WTC11 (cell line): ENCODE measurements at regions not wholly inside any gene's neighbourhood (a gene's known extent, or its start where the extent isn't known, plus 50 kb on each side); places are given as distances from the start of the nearest gene placed in this dataset.

ENCODE experiments used
- ATAC-seq: fragments of 200-7000 bp; cut with Tn5 transposase; 2 replicates; pipeline ENCODE4 v1.10.0; 2021; ENCODE audit warnings: mild to moderate bottlenecking, moderate library complexity
- CTCF ChIA-PET: fragments of 300-600 bp; sonication (Branson Sonifier 250); formaldehyde crosslinking; loops from one replicate; lab custom pipeline; 2021; ENCODE audit warnings: antibody characterized with exemption; lab: Charles Lee
- POLR2A ChIA-PET: fragments of 350-600 bp; sonication (Branson Sonifier 250); formaldehyde crosslinking; loops from one replicate; lab custom pipeline; 2021; ENCODE audit warnings: antibody characterized with exemption; lab: Charles Lee
- DNase-seq: peaks from one replicate; pipeline ENCODE4 v3.0.0; 2021; ENCODE audit warnings: low spot score
- H3K27ac Mint-ChIP-seq: 2 replicates; pipeline ENCODE4 v1.8.0; 2021; ENCODE audit warnings: mixed read lengths
- H3K27me3 Mint-ChIP-seq: 2 replicates; pipeline ENCODE4 v1.8.0; 2021; ENCODE audit warnings: low read depth, mild to moderate bottlenecking, moderate library complexity, mixed read lengths
- H3K36me3 Mint-ChIP-seq: 2 replicates; pipeline ENCODE4 v1.8.0; 2021; ENCODE audit warnings: mixed read lengths
- H3K4me1 Mint-ChIP-seq: 2 replicates; pipeline ENCODE4 v1.8.0; 2022; ENCODE audit warnings: mixed read lengths
- H3K4me3 Mint-ChIP-seq: 2 replicates; pipeline ENCODE4 v1.8.0; 2021; ENCODE audit warnings: mild to moderate bottlenecking, moderate library complexity, mixed read lengths
- H3K9me3 Mint-ChIP-seq: 2 replicates; pipeline ENCODE4 v1.8.0; 2021; ENCODE audit warnings: mixed read lengths
- ATF6 ChIP-seq: sonication (generic); formaldehyde crosslinking; IDR thresholded peaks from 2 replicates; pipeline ENCODE4 v1.8.1; 2023; ENCODE audit warnings: mild to moderate bottlenecking, missing genetic modification reagents
- CTCF ChIP-seq: fragments of 200-600 bp; IDR thresholded peaks from 2 replicates; pipeline ENCODE4 v1.8.0; 2022; ENCODE audit warnings: antibody characterized with exemption
- FOXK1 ChIP-seq: sonication (generic); formaldehyde crosslinking; IDR thresholded peaks from 2 replicates; pipeline ENCODE4 v1.8.0; 2022; ENCODE audit warnings: mild to moderate bottlenecking, moderate library complexity, missing genetic modification reagents
- GRHL2 ChIP-seq: fragments of 250-450 bp; sonication (Bioruptor Pico); IDR thresholded peaks from 2 replicates; pipeline ENCODE4 v1.8.0; 2022; ENCODE audit warnings: mild to moderate bottlenecking, moderate library complexity; ENCODE audit not compliant: insufficient replicate concordance, severe bottlenecking
- KAT7 ChIP-seq: sonication (generic); formaldehyde crosslinking; IDR thresholded peaks from 2 replicates; pipeline ENCODE4 v1.8.1; 2023; ENCODE audit warnings: missing genetic modification reagents, mild to moderate bottlenecking, borderline replicate concordance
- MXD4 ChIP-seq: fragments of 250-450 bp; sonication (Bioruptor Pico); IDR thresholded peaks from 2 replicates; pipeline ENCODE4 v1.8.0; 2021; ENCODE audit warnings: mild to moderate bottlenecking, moderate library complexity, borderline replicate concordance
- NFATC4 ChIP-seq: fragments of 250-450 bp; sonication (Bioruptor Pico); IDR thresholded peaks from 2 replicates; pipeline ENCODE4 v1.9.0; 2021; ENCODE audit warnings: mild to moderate bottlenecking
- NFYB ChIP-seq: sonication (generic); formaldehyde crosslinking; conservative IDR thresholded peaks from 2 replicates; pipeline ENCODE4 v1.8.0; 2022; ENCODE audit warnings: low read depth, missing genetic modification reagents
- NR3C1 ChIP-seq: sonication (generic); formaldehyde crosslinking; conservative IDR thresholded peaks from 2 replicates; pipeline ENCODE4 v1.8.1; 2023; ENCODE audit warnings: low read depth, mild to moderate bottlenecking, missing genetic modification reagents
- PREB ChIP-seq: sonication (generic); formaldehyde crosslinking; IDR thresholded peaks from 2 replicates; pipeline ENCODE4 v1.8.1; 2022; ENCODE audit warnings: mild to moderate bottlenecking, missing genetic modification reagents, moderate library complexity, borderline replicate concordance
- RORB ChIP-seq: fragments of 250-450 bp; sonication (Bioruptor Pico); IDR thresholded peaks from 2 replicates; pipeline ENCODE4 v1.9.0; 2021; ENCODE audit warnings: mild to moderate bottlenecking
- ZMAT4 ChIP-seq: fragments of 250-450 bp; sonication (Bioruptor Pico); IDR thresholded peaks from 2 replicates; pipeline ENCODE4 v1.9.0; 2021; ENCODE audit warnings: mild to moderate bottlenecking
- ZNF263 ChIP-seq: sonication (generic); formaldehyde crosslinking; IDR thresholded peaks from 2 replicates; pipeline ENCODE4 v1.8.1; 2022; ENCODE audit warnings: low read depth, mild to moderate bottlenecking, moderate library complexity, missing genetic modification reagents
- ZNF416 ChIP-seq: fragments of 250-450 bp; sonication (Bioruptor Pico); IDR thresholded peaks from 2 replicates; pipeline ENCODE4 v1.9.0; 2021; ENCODE audit warnings: mild to moderate bottlenecking, inconsistent platforms
- TF ChIP-seq, protein P1 (sequence below): sonication (generic); formaldehyde crosslinking; IDR thresholded peaks from 2 replicates; pipeline ENCODE4 v1.8.1; 2022; ENCODE audit warnings: missing genetic modification reagents, borderline replicate concordance
- TF ChIP-seq, protein P2 (sequence below): fragments of 250-450 bp; sonication (Bioruptor Pico); IDR thresholded peaks from 2 replicates; pipeline ENCODE4 v2.1.2; 2022; ENCODE audit warnings: mild to moderate bottlenecking, moderate library complexity
- TF ChIP-seq, protein P3 (sequence below): sonication (generic); formaldehyde crosslinking; IDR thresholded peaks from 2 replicates; pipeline ENCODE4 v1.8.1; 2022; ENCODE audit warnings: mild to moderate bottlenecking, moderate library complexity, missing genetic modification reagents

- H3K27ac Mint-ChIP-seq: no peak overlapping the region
- DNase-seq (no peak), ATAC-seq (no peak)
- no peak overlapping the region for H3K4me3 Mint-ChIP-seq
- H3K4me1 Mint-ChIP-seq: peaks cover 14% of the 10 kb centered on the region
- TF ChIP-seq NFATC4 (CRISPR knock-in tag) (no peak), FOXK1 (CRISPR knock-in tag) (no peak), ZMAT4 (no peak)
- H3K27me3 Mint-ChIP-seq: no peaks in the 10 kb centered on the region
- peaks cover 59% of the 10 kb centered on the region for H3K9me3 Mint-ChIP-seq
- H3K36me3 Mint-ChIP-seq: peaks cover 9% of the 10 kb centered on the region; the same call in 1 of the 2 replicates
- CTCF ChIA-PET: no interaction called here
- POLR2A ChIA-PET: no interaction called here
Observed at GRCh38 chr12:115542656-115543055, 734.8 kb downstream of the MED13L start.

DNA sequence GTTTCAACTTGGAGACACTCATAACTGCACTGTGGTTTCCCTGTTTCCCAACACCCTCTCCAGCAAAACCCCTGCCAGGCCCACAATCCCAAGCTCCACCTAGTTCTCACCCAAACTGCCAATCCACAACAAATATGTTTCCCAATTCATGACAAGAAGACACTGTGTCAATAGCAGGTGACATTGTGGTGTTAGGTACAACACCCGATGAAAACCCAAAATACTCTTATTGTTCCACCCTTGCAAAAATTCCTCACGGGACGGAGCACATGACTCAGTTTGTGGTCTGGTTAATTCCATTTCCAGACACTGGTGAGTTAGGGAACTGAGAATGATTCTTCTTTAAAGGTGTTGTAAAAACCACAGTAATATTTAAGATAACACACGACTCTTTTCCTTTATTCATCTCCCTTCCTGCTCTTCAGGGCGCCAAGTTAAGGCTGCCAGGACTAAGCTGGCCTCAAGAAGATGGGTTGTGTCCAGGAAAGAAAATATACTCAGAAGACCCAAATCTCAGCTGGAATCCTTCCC, 735.5 kb downstream of the MED13L start:
- no peak for DNase-seq
- CTCF ChIA-PET: no interaction called here
- Mint-ChIP-seq H3K27me3 (no peaks in the 10 kb centered on the region), H3K9me3 (peaks cover 62% of the 10 kb centered on the region), H3K4me1 (peaks cover 14% of the 10 kb centered on the region), H3K27ac (no peak overlapping the region), H3K4me3 (no peak overlapping the region)
- no peak for ATAC-seq
- TF ChIP-seq, protein P1, sequence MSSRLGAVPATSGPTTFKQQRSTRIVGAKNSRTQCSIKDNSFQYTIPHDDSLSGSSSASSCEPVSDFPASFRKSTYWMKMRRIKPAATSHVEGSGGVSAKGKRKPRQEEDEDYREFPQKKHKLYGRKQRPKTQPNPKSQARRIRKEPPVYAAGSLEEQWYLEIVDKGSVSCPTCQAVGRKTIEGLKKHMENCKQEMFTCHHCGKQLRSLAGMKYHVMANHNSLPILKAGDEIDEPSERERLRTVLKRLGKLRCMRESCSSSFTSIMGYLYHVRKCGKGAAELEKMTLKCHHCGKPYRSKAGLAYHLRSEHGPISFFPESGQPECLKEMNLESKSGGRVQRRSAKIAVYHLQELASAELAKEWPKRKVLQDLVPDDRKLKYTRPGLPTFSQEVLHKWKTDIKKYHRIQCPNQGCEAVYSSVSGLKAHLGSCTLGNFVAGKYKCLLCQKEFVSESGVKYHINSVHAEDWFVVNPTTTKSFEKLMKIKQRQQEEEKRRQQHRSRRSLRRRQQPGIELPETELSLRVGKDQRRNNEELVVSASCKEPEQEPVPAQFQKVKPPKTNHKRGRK: no peak
- TF ChIP-seq MXD4 (no peak), CTCF (no peak), ATF6 (no peak), NFYB (CRISPR knock-in tag) (no peak), NR3C1 (CRISPR knock-in tag) (no peak), RORB (CRISPR knock-in tag) (no peak), ZNF416 (CRISPR knock-in tag) (no peak), PREB (no peak), GRHL2 (CRISPR knock-in tag) (no peak), ZNF263 (CRISPR knock-in tag) (no peak), KAT7 (CRISPR knock-in tag) (no peak)
- TF ChIP-seq, protein P2, sequence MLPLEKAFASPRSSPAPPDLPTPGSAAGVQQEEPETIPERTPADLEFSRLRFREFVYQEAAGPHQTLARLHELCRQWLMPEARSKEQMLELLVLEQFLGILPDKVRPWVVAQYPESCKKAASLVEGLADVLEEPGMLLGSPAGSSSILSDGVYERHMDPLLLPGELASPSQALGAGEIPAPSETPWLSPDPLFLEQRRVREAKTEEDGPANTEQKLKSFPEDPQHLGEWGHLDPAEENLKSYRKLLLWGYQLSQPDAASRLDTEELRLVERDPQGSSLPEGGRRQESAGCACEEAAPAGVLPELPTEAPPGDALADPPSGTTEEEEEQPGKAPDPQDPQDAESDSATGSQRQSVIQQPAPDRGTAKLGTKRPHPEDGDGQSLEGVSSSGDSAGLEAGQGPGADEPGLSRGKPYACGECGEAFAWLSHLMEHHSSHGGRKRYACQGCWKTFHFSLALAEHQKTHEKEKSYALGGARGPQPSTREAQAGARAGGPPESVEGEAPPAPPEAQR (CRISPR knock-in tag): no peak
- TF ChIP-seq, protein P3, sequence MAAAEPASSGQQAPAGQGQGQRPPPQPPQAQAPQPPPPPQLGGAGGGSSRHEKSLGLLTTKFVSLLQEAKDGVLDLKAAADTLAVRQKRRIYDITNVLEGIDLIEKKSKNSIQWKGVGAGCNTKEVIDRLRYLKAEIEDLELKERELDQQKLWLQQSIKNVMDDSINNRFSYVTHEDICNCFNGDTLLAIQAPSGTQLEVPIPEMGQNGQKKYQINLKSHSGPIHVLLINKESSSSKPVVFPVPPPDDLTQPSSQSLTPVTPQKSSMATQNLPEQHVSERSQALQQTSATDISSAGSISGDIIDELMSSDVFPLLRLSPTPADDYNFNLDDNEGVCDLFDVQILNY (CRISPR knock-in tag): no peak
- TF ChIP-seq, all 79 proteins: peak for 0
- peaks cover 9% of the 10 kb centered on the region; the same call in 1 of the 2 replicates for H3K36me3 Mint-ChIP-seq
- POLR2A ChIA-PET: no interaction called here
